CD4-positive, alpha-beta T cell (primary cell): ENCODE measurements at regions not wholly inside any gene's neighbourhood (a gene's known extent, or its start where the extent isn't known, plus 50 kb on each side); places are given as distances from the start of the nearest gene placed in this dataset.
A peak's percentile ranks its signal among the peaks of the same experiment; 100 is the strongest.

Experiments
- ATAC-seq: fragments of 200-7000 bp; cut with Tn5 transposase; one replicate; pipeline ENCODE4 v1.10.0; 2022; ENCODE audit warnings: mild to moderate bottlenecking; ENCODE audit not compliant: poor library complexity
- CTCF ChIA-PET: fragments of 350-600 bp; sonication (Branson Sonifier 250); formaldehyde crosslinking; loops from one replicate; lab custom pipeline; 2021; ENCODE audit warnings: antibody characterized with exemption, inconsistent platforms; lab: Charles Lee
- POLR2A ChIA-PET: fragments of 350-600 bp; sonication (Branson Sonifier 250); formaldehyde crosslinking; loops from one replicate; lab custom pipeline; 2021; ENCODE audit warnings: antibody characterized with exemption, inconsistent platforms; lab: Charles Lee
- DNase-seq, 14 experiments: peaks; one replicate each; pipeline ENCODE4 v3.0.0-alpha.2; 2013 to 2020; ENCODE audit warnings: mixed read lengths in 2 of 14
- H3K27ac ChIP-seq, 2 donors: one replicate each; pipeline versions ENCODE4 v1.5.1 to v1.7.0; 2013; ENCODE audit warnings: low read length in 2 of 2, low read depth in 1 of 2, mild to moderate bottlenecking in 1 of 2
- H3K27me3 ChIP-seq, 2 experiments: 1 replicate in 1 of 2; 2 replicates in 1 of 2; pipeline versions ENCODE4 v1.6.1 to v1.7.0; 2013; ENCODE audit warnings: low read length in 2 of 2, control low read depth in 1 of 2, mild to moderate bottlenecking in 1 of 2, moderate library complexity in 1 of 2; ENCODE audit not compliant: insufficient read depth in 2 of 2, control insufficient read depth in 1 of 2
- H3K36me3 ChIP-seq: one replicate; pipeline ENCODE4 v1.6.1; 2013; ENCODE audit warnings: low read length, control low read depth; ENCODE audit not compliant: insufficient read depth
- H3K4me1 ChIP-seq: one replicate; pipeline ENCODE4 v1.6.1; 2013; ENCODE audit warnings: low read length, control low read depth; ENCODE audit not compliant: insufficient read depth
- H3K4me3 ChIP-seq: one replicate; pipeline ENCODE4 v1.5.1; 2013; ENCODE audit warnings: mild to moderate bottlenecking, low read length, moderate library complexity
- H3K9me3 ChIP-seq, 2 experiments: 1 replicate in 1 of 2; 2 replicates in 1 of 2; pipeline versions ENCODE4 v1.6.1 to v1.7.0; 2013; ENCODE audit warnings: low read length in 2 of 2, mild to moderate bottlenecking in 2 of 2, control low read depth in 1 of 2, moderate library complexity in 1 of 2; ENCODE audit not compliant: control insufficient read depth in 1 of 2, insufficient read depth in 1 of 2
- H3K27ac Mint-ChIP-seq: one replicate; pipeline ENCODE4 v1.8.0; 2020; ENCODE audit warnings: mixed read lengths
- H3K27me3 Mint-ChIP-seq: one replicate; pipeline ENCODE4 v1.8.0; 2021; ENCODE audit warnings: mixed read lengths
- H3K36me3 Mint-ChIP-seq: one replicate; pipeline ENCODE4 v1.8.0; 2021; ENCODE audit warnings: low read depth, mixed read lengths
- H3K4me1 Mint-ChIP-seq: one replicate; pipeline ENCODE4 v1.8.0; 2021; ENCODE audit warnings: low read depth, mixed read lengths
- H3K4me3 Mint-ChIP-seq: one replicate; pipeline ENCODE4 v1.8.0; 2020; ENCODE audit warnings: mild to moderate bottlenecking, mixed read lengths
- H3K9me3 Mint-ChIP-seq: one replicate; pipeline ENCODE4 v1.8.0; 2020; ENCODE audit warnings: mixed read lengths
- intact Hi-C, 2 experiments: fragments of 100-400 bp; cut with DNase I in 1 of 2; cut with micrococcal nuclease in 1 of 2; formaldehyde crosslinking; loops; one replicate each; pipeline versions ENCODE4 v1.15.1 to v1.9.0; 2023 to 2025; cut with DNase I, micrococcal nuclease
- TF ChIP-seq, protein P1 (sequence below): fragments of 200-600 bp; IDR thresholded peaks from one replicate; pipeline ENCODE4 v1.8.0; 2022; ENCODE audit warnings: antibody characterized with exemption, mild to moderate bottlenecking

DNA sequence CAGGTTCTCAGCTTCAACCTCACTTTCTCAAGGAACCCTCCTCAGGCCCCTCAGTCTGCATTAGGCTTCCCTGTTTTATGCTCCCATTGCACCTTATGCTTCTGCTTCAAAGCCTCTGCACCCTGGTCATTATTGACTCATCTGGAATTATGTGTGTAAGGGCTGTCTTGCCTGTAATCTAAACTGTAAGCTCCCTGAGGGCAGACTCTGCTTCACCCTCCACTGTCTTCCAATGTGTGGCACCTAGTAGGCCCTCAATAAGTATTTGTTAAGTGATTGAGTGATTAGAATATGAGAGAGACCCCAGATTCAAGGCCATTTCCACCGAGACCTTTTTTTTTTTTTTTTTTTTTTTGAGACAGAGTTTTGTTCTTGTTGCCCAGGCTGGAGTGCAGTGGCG, 79.1 kb downstream of the VCPKMT start:
- H3K27ac Mint-ChIP-seq: no peak overlapping the region
- DNase-seq (no peak), ATAC-seq (no peak)
- ChIA-PET POLR2A (interaction anchor here (1.3 to 2.3 kb wide), 5 partner anchors 13 to 171 kb away, joined by 3 to 11 read pairs (median 5); no protein-coding TSS in a partner anchor), CTCF (interaction anchor here (0.6 to 2.4 kb wide), 2 partner anchors 175 to 184 kb away, joined by 3 to 9 read pairs; no protein-coding TSS in a partner anchor)
- peaks cover 54% of the 10 kb centered on the region for H3K4me1 ChIP-seq
- H3K27ac ChIP-seq: no peak overlapping the region
- no peaks in the 10 kb centered on the region for H3K27me3 ChIP-seq
- H3K4me1 Mint-ChIP-seq: peaks cover 54% of the 10 kb centered on the region
- H3K36me3 Mint-ChIP-seq: peaks cover 29% of the 10 kb centered on the region
- no peak overlapping the region for H3K4me3 ChIP-seq
- H3K4me3 Mint-ChIP-seq: no peak overlapping the region
- no peaks in the 10 kb centered on the region for H3K36me3 ChIP-seq
- H3K9me3 ChIP-seq: no peaks in the 10 kb centered on the region
- no peaks in the 10 kb centered on the region for H3K27me3 Mint-ChIP-seq
- TF ChIP-seq, protein P1, sequence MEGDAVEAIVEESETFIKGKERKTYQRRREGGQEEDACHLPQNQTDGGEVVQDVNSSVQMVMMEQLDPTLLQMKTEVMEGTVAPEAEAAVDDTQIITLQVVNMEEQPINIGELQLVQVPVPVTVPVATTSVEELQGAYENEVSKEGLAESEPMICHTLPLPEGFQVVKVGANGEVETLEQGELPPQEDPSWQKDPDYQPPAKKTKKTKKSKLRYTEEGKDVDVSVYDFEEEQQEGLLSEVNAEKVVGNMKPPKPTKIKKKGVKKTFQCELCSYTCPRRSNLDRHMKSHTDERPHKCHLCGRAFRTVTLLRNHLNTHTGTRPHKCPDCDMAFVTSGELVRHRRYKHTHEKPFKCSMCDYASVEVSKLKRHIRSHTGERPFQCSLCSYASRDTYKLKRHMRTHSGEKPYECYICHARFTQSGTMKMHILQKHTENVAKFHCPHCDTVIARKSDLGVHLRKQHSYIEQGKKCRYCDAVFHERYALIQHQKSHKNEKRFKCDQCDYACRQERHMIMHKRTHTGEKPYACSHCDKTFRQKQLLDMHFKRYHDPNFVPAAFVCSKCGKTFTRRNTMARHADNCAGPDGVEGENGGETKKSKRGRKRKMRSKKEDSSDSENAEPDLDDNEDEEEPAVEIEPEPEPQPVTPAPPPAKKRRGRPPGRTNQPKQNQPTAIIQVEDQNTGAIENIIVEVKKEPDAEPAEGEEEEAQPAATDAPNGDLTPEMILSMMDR: no peak
- intact Hi-C loops: no loop called here
- H3K9me3 Mint-ChIP-seq: no peaks in the 10 kb centered on the region

DNA sequence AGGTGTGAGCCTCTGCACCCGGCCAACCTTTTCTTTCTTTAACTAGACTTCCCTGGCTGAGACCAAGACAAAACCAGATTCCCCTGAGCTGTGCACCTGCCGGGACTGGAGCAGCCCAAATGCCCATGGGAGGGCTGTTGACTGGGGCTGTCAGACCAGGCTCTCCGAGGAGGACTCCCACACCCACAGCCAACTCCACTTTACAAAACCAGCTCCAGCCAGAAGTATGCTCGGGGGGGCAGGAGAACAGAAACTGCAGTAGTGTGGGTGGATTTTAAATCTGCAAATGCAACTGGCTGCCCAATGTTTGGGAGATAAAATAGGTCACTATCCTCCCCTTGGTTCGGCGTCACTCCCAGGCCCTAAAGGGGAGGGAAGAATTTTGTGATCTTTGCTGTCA, 78.5 kb downstream of the VCPKMT start:
- no peaks in the 10 kb centered on the region for H3K27me3 ChIP-seq
- Mint-ChIP-seq H3K4me1 (peaks cover 55% of the 10 kb centered on the region), H3K36me3 (peaks cover 28% of the 10 kb centered on the region), H3K27me3 (no peaks in the 10 kb centered on the region), H3K9me3 (no peaks in the 10 kb centered on the region), H3K27ac (peak overlapping the region; percentile 55), H3K4me3 (no peak overlapping the region)
- ATAC-seq: no peak
- TF ChIP-seq, protein P1: no peak
- H3K27ac ChIP-seq: no peak overlapping the region
- ChIA-PET POLR2A (interaction anchor here (1.0 to 3.0 kb wide), 8 partner anchors 14 to 176 kb away, joined by 3 to 15 read pairs (median 6); no protein-coding TSS in a partner anchor), CTCF (interaction anchor here (1.2 to 2.4 kb wide), 5 partner anchors 44 to 186 kb away, joined by 4 to 9 read pairs (median 4); partner anchors contain the start of genes ARF6 and NEMF)
- H3K9me3 ChIP-seq: no peaks in the 10 kb centered on the region
- peak in 1 of 14 experiments; percentile 16 for DNase-seq
- peaks cover 58% of the 10 kb centered on the region for H3K4me1 ChIP-seq
- intact Hi-C loops: no loop called here
- H3K4me3 ChIP-seq: no peak overlapping the region
- H3K36me3 ChIP-seq: no peaks in the 10 kb centered on the region

DNA sequence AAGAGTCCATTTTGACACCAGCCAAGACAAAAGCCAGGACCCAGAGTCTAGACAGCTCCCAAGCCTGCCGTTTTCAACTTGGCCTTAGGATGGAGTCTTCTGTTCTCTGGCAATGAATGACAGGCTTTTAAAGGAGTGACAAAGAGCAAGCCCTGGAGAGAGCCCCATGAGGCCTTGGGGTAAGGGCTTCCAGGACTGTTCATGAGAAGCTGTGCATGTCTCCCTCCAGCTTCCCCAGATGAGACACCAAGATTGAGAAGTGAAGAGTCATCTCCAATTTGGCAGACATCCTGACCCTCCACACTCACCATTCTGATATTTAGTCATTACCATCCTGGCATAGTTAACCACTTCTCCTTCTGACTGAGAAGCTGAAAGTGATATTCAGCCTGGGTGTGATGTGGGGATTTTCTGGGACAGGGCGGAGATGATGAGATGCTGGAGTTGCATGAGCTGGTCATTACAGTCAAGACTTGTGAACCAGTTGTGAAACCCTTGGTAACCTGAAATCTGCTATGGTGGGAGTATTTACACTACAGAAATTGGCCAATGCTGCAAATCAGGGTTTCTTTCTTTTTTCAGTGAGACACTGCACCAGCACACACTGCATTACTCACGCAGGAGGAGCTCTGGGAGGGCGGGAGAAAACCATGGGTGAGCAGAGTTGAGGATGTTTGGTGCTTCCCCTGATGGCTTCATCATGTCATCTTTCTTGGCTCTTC, 77.8 kb downstream of the VCPKMT start:
- no peaks in the 10 kb centered on the region for H3K9me3 ChIP-seq
- no peaks in the 10 kb centered on the region for H3K9me3 Mint-ChIP-seq
- H3K4me3 Mint-ChIP-seq: peak overlapping the region; percentile 65
- peak overlapping the region; percentile 55 for H3K27ac Mint-ChIP-seq
- H3K4me1 Mint-ChIP-seq: peaks cover 56% of the 10 kb centered on the region
- H3K4me3 ChIP-seq: no peak overlapping the region
- no peaks in the 10 kb centered on the region for H3K27me3 ChIP-seq
- CTCF ChIA-PET: interaction anchor here (0.6 to 2.4 kb wide), 8 partner anchors 24 to 284 kb away, joined by 3 to 9 read pairs (median 4); partner anchors contain the start of genes ARF6 and NEMF
- no peaks in the 10 kb centered on the region for H3K27me3 Mint-ChIP-seq
- H3K36me3 ChIP-seq: no peaks in the 10 kb centered on the region
- ATAC-seq (peak; percentile 11), DNase-seq (peak in 7 of 14 experiments; percentile 11 to 78 (median 49))
- H3K4me1 ChIP-seq: peaks cover 62% of the 10 kb centered on the region
- peaks cover 28% of the 10 kb centered on the region for H3K36me3 Mint-ChIP-seq
- peak overlapping the region; percentile 8 to 66 for H3K27ac ChIP-seq
- intact Hi-C loops: no loop called here
- TF ChIP-seq, protein P1: no peak
- POLR2A ChIA-PET: interaction anchor here (0.7 to 3.0 kb wide), 9 partner anchors 15 to 177 kb away, joined by 3 to 15 read pairs (median 5); no protein-coding TSS in a partner anchor
